Ascending aorta (tissue), 2 donors: ENCODE measurements at regions not wholly inside any gene's neighbourhood (a gene's known extent, or its start where the extent isn't known, plus 50 kb on each side); places are given as distances from the start of the nearest gene placed in this dataset.
"Not testable (repeated sequence)": the region's sequence is repeated elsewhere in the genome, so short reads cannot be mapped to it uniquely, and the experiment has no call there.

Experiments used
- DNase-seq, 2 donors: peaks; one replicate each; pipeline ENCODE4 v3.0.0-alpha.2; 2019; ENCODE audit warnings: low spot score in 2 of 2
- H3K27ac ChIP-seq, 2 donors: fragments of 200-600 bp; sonication (generic); one replicate each; pipeline ENCODE4 v1.5.1; 2016 to 2017; ENCODE audit warnings: mild to moderate bottlenecking in 1 of 2
- H3K27me3 ChIP-seq: fragments of 200-600 bp; sonication (generic); one replicate; pipeline ENCODE4 v1.5.1; 2017
- H3K36me3 ChIP-seq, 2 donors: fragments of 200-600 bp; sonication (generic); one replicate each; pipeline ENCODE4 v1.5.1; 2016
- H3K4me1 ChIP-seq, 2 donors: fragments of 200-600 bp; sonication (generic); one replicate each; pipeline ENCODE4 v1.5.1; 2016 to 2017; ENCODE audit warnings: mild to moderate bottlenecking in 1 of 2
- H3K4me3 ChIP-seq, 2 donors: fragments of 200-600 bp; sonication (generic); one replicate each; pipeline ENCODE4 v1.5.1; 2016 to 2017; ENCODE audit warnings: mild to moderate bottlenecking in 1 of 2
- H3K9me3 ChIP-seq, 2 donors: fragments of 200-600 bp; sonication (generic); one replicate each; pipeline ENCODE4 v1.5.1; 2016
- intact Hi-C: fragments of 100-400 bp; cut with DNase I; formaldehyde crosslinking; loops from one replicate; pipeline ENCODE4 v1.15.1; 2023
- TF ChIP-seq, protein P1 (sequence below), 3 experiments: fragments of 200-600 bp in 2 of 3; fragments of 450-650 bp in 1 of 3; sonication (generic) in 2 of 3; IDR thresholded peaks; one replicate each; pipeline ENCODE4 v1.5.1; 2016 to 2019; ENCODE audit warnings: antibody characterized with exemption in 3 of 3, mild to moderate bottlenecking in 1 of 3, moderate library complexity in 1 of 3

DNA sequence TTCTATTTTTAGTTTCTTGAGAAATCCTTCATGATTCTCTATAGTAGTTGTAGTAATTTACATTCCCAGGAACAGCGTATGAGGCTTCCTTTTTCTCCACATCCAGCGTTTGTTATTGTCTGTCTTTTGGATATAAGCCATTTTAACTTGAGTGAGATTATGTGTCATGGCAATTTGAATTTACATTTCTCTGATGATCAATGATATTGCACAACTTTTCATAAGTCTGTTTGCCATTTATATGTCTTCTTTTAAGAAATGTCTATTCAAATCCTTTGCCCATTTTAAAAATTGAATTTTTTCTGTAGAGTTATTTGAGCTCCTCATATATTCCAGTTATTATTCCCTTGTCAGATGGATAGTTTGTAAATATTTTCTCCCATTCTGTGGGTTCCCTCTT is 285.1 kb downstream of the REEP3 start:
- Histone ChIP-seq H3K4me1 (peaks cover 0 to 3% of the 10 kb centered on the region in 2 donors), H3K27me3 (no peaks in the 10 kb centered on the region), H3K27ac (no peak overlapping the region), H3K9me3 (peaks cover 0 to 8% of the 10 kb centered on the region in 2 donors), H3K36me3 (no peaks in the 10 kb centered on the region), H3K4me3 (no peak overlapping the region)
- intact Hi-C loops, result loop anchor here (10.0 kb wide), 1 partner anchor 992 kb away; the partner anchor contains the start of gene EGR2
- TF ChIP-seq, protein P1, sequence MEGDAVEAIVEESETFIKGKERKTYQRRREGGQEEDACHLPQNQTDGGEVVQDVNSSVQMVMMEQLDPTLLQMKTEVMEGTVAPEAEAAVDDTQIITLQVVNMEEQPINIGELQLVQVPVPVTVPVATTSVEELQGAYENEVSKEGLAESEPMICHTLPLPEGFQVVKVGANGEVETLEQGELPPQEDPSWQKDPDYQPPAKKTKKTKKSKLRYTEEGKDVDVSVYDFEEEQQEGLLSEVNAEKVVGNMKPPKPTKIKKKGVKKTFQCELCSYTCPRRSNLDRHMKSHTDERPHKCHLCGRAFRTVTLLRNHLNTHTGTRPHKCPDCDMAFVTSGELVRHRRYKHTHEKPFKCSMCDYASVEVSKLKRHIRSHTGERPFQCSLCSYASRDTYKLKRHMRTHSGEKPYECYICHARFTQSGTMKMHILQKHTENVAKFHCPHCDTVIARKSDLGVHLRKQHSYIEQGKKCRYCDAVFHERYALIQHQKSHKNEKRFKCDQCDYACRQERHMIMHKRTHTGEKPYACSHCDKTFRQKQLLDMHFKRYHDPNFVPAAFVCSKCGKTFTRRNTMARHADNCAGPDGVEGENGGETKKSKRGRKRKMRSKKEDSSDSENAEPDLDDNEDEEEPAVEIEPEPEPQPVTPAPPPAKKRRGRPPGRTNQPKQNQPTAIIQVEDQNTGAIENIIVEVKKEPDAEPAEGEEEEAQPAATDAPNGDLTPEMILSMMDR (IDR thresholded peaks at IDR 0.05), result no peak
- no peak for DNase-seq

DNA sequence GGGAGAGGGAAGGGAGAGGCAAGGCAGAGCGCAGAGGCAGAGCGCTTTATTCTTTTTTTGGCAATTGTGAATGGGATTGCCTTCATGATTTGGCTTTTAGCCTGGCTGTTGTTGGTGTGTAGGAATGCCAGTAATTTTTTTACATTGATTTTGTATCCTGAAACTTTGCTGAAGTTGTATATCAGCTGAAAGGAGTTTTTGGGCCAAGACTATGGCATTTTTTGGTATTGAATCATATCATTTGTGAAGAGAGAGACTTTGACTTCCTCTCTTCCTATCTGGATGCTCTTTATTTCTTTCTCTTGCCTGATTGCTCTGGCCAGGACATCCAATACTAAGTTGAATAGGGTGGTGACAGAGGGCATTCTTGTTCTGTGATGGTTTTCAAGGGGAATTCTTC is 291.3 kb downstream of the REEP3 start:
- Histone ChIP-seq H3K9me3 (no peaks in the 10 kb centered on the region), H3K27ac (no peak overlapping the region), H3K36me3 (no peaks in the 10 kb centered on the region), H3K27me3 (no peaks in the 10 kb centered on the region), H3K4me3 (no peak overlapping the region), H3K4me1 (no peaks in the 10 kb centered on the region)
- TF ChIP-seq, protein P1 (IDR thresholded peaks at IDR 0.05), result no peak
- intact Hi-C loops, result no loop called here
- no peak for DNase-seq

DNA sequence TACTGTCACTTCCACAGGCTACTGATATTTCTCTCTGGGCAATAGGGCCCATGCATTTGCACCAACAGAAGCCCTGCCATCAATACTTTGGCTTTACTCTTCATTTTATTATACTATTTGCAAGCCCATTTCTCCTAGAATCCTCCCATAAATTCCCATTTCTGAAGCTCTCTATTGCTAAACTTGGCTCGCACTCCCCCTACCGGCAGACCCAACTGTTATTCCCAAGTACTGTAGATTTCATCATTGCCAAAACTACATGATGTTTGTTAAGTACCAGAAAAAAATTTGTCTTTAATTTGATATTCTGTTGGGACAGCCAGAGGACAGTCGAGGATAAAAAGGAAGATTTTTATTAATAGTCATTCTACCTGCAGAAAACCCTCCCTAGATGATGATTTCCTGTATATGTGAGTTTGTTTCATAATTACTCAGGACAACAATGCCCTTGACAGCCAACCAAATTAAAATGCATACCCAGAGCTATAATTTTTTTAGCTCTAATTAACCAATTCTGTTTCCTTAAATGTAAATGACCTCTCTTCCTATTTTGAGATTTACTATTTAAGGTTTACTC is 298.6 kb downstream of the REEP3 start:
- Histone ChIP-seq H3K27me3 (no peaks in the 10 kb centered on the region), H3K27ac (no peak overlapping the region), H3K36me3 (no peaks in the 10 kb centered on the region), H3K9me3 (no peaks in the 10 kb centered on the region), H3K4me3 (no peak overlapping the region), H3K4me1 (no peaks in the 10 kb centered on the region)
- intact Hi-C loops, result loop anchor here (1.0 to 5.0 kb wide), 3 partner anchors 97 to 653 kb away; no protein-coding TSS in a partner anchor
- peak in 1 of 2 donors; percentile 81 for DNase-seq
- TF ChIP-seq, protein P1 (IDR thresholded peaks at IDR 0.05), result peak; percentile 46 to 79 (median 74)

DNA sequence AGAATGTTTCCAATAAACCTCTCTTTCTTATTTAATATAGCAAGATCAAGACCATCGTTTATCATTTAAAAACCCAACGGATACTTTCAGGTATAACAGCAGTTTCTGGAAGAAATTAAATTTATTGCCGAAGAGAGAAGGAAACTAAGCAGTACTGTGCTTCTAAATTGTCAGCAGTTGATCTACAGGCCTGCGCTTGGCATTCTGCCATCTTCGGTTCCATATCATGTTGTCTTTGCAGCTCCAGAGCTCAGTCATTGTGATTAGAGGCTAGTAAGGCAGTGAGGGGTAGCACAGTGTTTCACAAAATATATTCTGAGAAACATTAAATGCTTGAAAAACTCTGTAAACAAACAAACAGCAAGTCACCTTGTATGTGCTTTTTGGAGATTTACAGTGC is 301.3 kb downstream of the REEP3 start:
- TF ChIP-seq, protein P1 (IDR thresholded peaks at IDR 0.05), result no peak
- Histone ChIP-seq H3K27ac (no peak overlapping the region), H3K27me3 (no peaks in the 10 kb centered on the region), H3K4me1 (no peaks in the 10 kb centered on the region), H3K4me3 (no peak overlapping the region), H3K36me3 (no peaks in the 10 kb centered on the region), H3K9me3 (no peaks in the 10 kb centered on the region)
- intact Hi-C loops, result no loop called here
- DNase-seq, result no peak

DNA sequence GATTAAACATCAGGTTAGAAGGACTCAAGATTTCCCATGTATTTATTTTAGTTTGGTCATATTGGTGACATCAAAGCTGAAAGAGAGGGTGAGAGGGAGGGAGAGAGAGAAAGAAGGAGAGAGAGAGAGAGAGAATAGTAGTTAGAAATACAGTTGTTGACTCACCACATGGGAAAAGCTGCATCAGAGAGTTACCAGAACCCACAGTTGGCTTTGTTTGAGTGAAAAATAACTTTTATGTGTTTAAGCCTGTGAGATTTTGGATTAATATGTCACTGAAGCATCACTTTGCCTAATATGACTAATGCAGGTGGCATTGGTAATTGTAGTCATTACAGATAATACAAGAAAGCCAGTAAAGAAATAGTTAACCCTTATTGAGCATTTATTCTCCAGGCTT is 303.9 kb downstream of the REEP3 start:
- no peaks in the 10 kb centered on the region for H3K36me3 ChIP-seq
- H3K9me3 ChIP-seq, result no peaks in the 10 kb centered on the region
- TF ChIP-seq, protein P1 (IDR thresholded peaks at IDR 0.05), result no peak
- no peak overlapping the region for H3K27ac ChIP-seq
- intact Hi-C loops, result no loop called here
- DNase-seq, result no peak
- H3K4me1 ChIP-seq, result no peaks in the 10 kb centered on the region
- no peak overlapping the region for H3K4me3 ChIP-seq
- no peaks in the 10 kb centered on the region for H3K27me3 ChIP-seq

DNA sequence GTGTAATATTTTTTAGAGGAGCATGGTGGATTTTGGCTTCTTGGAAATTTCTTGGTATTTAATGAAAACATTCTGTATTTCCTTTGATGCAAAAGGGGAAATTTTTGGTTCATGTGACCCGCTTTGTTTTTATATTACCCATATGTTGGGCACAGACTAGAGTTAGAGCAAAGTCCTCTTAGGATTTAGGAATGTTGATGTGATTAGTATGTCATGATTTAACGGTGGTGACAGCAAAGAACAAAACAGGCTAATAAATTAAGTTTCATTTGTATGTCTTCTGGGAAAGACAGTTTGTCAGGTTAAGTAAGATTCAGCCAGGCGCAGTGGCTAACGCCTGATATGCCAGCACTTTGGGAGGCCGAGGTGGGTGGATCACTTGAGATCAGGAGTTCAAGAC is 304.6 kb downstream of the REEP3 start:
- Histone ChIP-seq H3K4me3 (no peak overlapping the region), H3K4me1 (no peaks in the 10 kb centered on the region), H3K27me3 (no peaks in the 10 kb centered on the region), H3K36me3 (no peaks in the 10 kb centered on the region), H3K27ac (no peak overlapping the region), H3K9me3 (no peaks in the 10 kb centered on the region)
- intact Hi-C loops, result no loop called here
- DNase-seq, result no peak
- TF ChIP-seq, protein P1 (IDR thresholded peaks at IDR 0.05), result no peak

DNA sequence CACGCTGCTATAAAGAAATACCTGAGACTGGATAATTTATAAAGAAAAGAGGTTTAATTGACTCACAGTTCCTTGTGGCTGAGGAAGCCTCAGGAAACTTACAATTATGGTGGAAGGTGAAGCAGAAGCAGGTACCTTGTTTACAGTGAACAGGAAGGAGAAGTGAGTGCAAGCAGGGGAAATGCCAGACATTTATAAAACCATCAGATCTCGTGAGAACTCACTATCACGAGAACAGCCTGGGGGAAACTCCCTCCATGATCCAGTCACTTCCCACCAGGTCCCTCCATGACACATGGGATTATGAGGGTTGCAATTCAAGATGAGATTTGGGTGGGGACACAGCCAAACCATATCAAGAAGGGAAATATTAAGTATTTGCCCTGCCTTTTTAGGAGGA is 305.8 kb downstream of the REEP3 start:
- H3K27ac ChIP-seq, intact Hi-C loops, H3K9me3 ChIP-seq, H3K27me3 ChIP-seq, DNase-seq, H3K36me3 ChIP-seq, H3K4me1 ChIP-seq, H3K4me3 ChIP-seq: not testable (repeated sequence)
